H1 (cell line): ENCODE measurements at regions not wholly inside any gene's neighbourhood (a gene's known extent, or its start where the extent isn't known, plus 50 kb on each side); places are given as distances from the start of the nearest gene placed in this dataset.

Experiments used
- CREB1 ChIP-seq: IDR thresholded peaks from 2 replicates; pipeline ENCODE4 v1.6.1; 2012; ENCODE audit warnings: inconsistent platforms
- EGR1 ChIP-seq: IDR thresholded peaks from 2 replicates; pipeline ENCODE4 v1.6.1; 2011; ENCODE audit warnings: low read depth, low read length, borderline replicate concordance
- NRF1 ChIP-seq: IDR thresholded peaks from 2 replicates; pipeline ENCODE4 v1.6.1; 2011; ENCODE audit warnings: mild to moderate bottlenecking, low read depth, low read length, improper control_type of control experiment
- POLR2AphosphoS5 ChIP-seq: IDR thresholded peaks from 2 replicates; pipeline ENCODE4 v1.6.1; 2011; ENCODE audit warnings: low read depth, low read length
- RBBP5 ChIP-seq: IDR thresholded peaks from 2 replicates; pipeline ENCODE4 v1.7.1; 2012; ENCODE audit warnings: low read depth, mild to moderate bottlenecking, inconsistent platforms, low read length, moderate library complexity, borderline replicate concordance
- SIN3A ChIP-seq, 2 experiments: IDR thresholded peaks in 1 of 2; conservative IDR thresholded peaks in 1 of 2; 2 replicates each; pipeline ENCODE4 v1.6.1; 2011 to 2012; ENCODE audit warnings: low read length in 2 of 2, improper control_type of control experiment in 1 of 2, low read depth in 1 of 2, mild to moderate bottlenecking in 1 of 2
- SP4 ChIP-seq: IDR thresholded peaks from 2 replicates; pipeline ENCODE4 v1.6.1; 2012; ENCODE audit warnings: low read length, inconsistent platforms
- SUZ12 ChIP-seq: fragments of 200-600 bp; sonication (generic); IDR thresholded peaks from 2 replicates; pipeline ENCODE4 v1.6.1; 2012; ENCODE audit warnings: mild to moderate bottlenecking, inconsistent platforms, low read length, moderate library complexity, mixed read lengths

- TF ChIP-seq SIN3A (conservative IDR thresholded peaks at IDR 0.05 in 1 of 2, IDR thresholded peaks at IDR 0.05 in 1 of 2; ENCODE audit: low read depth in 1 of 2, low read length in 2 of 2) (no peak), SUZ12 (no peak), CREB1 (no peak), SP4 (no peak), NRF1 (no peak), EGR1 (no peak), RBBP5 (no peak), POLR2AphosphoS5 (no peak)
- TF ChIP-seq, all 59 proteins: peak for 0
Measured at GRCh38 chr10:9603972-9604371, 1413.7 kb upstream of the CELF2 start (continued).
